Mammary epithelial cell (primary cell): ENCODE measurements at regions not wholly inside any gene's neighbourhood (a gene's known extent, or its start where the extent isn't known, plus 50 kb on each side); places are given as distances from the start of the nearest gene placed in this dataset.

Experiments used
- EZH2 ChIP-seq: IDR thresholded peaks from 2 replicates; pipeline ENCODE4 v1.6.1; 2012; ENCODE audit warnings: low read length, inconsistent platforms, borderline replicate concordance
- TF ChIP-seq, protein P1 (sequence below), 2 donors: IDR thresholded peaks in 1 of 2; conservative IDR thresholded peaks in 1 of 2; 2 replicates each; pipeline ENCODE4 v1.5.1; 2011 to 2012; ENCODE audit warnings: inconsistent platforms in 2 of 2, low read length in 2 of 2, mild to moderate bottlenecking in 2 of 2, control low read depth in 1 of 2, low read depth in 1 of 2; ENCODE audit not compliant: insufficient read depth in 1 of 2; ENCODE audit errors: extremely low read depth in 1 of 2

DNA sequence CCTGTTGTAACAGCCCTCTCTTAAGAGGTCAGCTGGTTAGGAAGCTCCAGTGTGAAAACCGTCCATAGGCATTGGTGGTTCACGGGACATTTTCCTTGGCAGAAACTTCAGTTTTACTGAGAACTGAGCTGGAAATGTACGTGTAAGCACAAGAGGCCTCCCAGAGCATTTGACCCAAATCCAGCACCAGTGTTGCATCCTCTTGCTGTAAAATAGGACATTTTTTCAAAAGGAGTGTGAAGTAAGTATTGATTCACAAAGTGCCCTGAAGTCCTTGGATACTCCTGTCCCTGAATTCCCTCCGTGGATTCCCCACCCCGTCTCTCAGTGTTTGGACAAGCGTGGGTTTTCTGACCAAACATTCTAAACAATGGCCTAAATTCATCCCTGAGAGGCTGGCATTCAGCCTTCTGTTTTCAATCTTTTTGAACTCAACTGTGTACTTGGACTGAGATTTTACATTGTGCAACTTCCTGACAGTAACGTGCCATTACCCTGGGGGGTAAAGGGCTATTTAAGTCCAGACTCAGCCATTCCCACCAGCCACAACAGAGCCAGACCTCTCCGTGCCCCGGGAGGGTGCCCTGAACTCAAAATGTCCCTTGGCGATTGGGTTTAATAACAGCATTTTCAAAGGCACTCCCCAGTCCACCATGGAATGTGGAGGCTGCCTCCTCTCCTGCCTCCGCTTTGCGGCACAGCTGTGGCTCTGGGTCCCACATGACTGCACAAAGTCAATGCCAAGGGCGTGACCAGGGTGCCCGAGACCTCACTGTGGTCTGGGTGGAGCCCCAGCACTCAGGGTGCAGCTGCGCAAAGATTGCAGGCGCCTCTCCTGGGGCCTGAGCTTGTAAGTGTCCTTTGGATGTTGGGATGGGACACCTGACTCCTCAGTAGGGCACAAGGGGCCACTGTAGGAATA, 92.7 kb upstream of the AFDN start:
- TF ChIP-seq, protein P1, sequence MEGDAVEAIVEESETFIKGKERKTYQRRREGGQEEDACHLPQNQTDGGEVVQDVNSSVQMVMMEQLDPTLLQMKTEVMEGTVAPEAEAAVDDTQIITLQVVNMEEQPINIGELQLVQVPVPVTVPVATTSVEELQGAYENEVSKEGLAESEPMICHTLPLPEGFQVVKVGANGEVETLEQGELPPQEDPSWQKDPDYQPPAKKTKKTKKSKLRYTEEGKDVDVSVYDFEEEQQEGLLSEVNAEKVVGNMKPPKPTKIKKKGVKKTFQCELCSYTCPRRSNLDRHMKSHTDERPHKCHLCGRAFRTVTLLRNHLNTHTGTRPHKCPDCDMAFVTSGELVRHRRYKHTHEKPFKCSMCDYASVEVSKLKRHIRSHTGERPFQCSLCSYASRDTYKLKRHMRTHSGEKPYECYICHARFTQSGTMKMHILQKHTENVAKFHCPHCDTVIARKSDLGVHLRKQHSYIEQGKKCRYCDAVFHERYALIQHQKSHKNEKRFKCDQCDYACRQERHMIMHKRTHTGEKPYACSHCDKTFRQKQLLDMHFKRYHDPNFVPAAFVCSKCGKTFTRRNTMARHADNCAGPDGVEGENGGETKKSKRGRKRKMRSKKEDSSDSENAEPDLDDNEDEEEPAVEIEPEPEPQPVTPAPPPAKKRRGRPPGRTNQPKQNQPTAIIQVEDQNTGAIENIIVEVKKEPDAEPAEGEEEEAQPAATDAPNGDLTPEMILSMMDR (conservative IDR thresholded peaks at IDR 0.05 in 1 of 2, IDR thresholded peaks at IDR 0.05 in 1 of 2; ENCODE audit: extremely low read depth in 1 of 2, insufficient read depth in 1 of 2, low read depth in 1 of 2, low read length in 2 of 2) = no peak
- TF ChIP-seq EZH2 = no peak
